ENCODE measurements at regions not wholly inside any gene's neighbourhood (a gene's known extent, or its start where the extent isn't known, plus 50 kb on each side); places are given as distances from the start of the nearest gene placed in this dataset.

DNA sequence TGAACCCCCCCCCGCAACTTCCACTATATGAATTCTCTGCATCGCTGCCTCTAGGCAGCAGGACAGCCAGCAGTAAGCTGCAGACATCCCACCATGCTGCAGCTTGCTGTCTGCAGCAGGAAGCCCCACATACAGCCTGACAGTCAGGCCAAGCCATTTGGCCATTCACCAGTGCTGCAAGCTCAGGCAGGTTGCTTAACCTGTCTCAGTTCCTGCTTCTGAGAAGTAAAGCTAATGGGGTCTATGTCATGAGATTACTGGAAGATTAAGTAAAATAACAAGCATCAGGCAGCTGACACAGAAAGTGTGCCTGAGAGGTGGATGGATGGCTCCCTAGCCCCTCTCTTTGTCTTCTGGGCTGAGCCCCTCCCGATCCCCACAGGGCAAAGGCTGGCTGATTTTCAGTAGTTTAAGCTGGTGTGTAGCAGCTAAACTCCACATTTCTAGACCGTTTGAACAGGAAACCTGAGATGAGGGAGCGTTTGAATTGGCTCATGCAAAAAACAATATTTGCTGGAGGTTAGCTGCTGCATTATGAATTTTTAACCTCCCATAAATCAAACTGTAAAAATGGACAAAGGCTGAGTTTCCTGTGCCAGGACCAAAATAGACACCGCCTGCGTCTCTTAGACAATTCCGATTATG, 193.8 kb upstream of the ARL4C start:
- Histone ChIP-seq H2AFZ (ENCODE audit: control insufficient read depth, low read length) (peak overlapping the region; percentile 11), H3K4me1 (ENCODE audit: control insufficient read depth, extremely low read depth, insufficient read depth, low read length) (peaks cover 43% of the 10 kb centered on the region), H3K9me1 (ENCODE audit: control insufficient read depth, extremely low read depth, insufficient read depth, low read length) (no peaks in the 10 kb centered on the region), H3K27ac (ENCODE audit: control insufficient read depth, insufficient read depth, low read length) (no peak overlapping the region), H3K4me3 (ENCODE audit: control insufficient read depth in 2 of 3, extremely low read depth in 1 of 3, insufficient read depth in 2 of 3, low read depth in 1 of 3, low read length in 3 of 3) (peak overlapping the region in 2 of 3 experiments; percentile 0), H3K9me3 (ENCODE audit: control insufficient read depth, low read depth, low read length) (peaks cover 3% of the 10 kb centered on the region), H3K4me2 (ENCODE audit: control insufficient read depth, extremely low read depth, insufficient read depth, low read depth, low read length) (peak overlapping the region; percentile 43), H3K27me3 (ENCODE audit: control insufficient read depth, extremely low read depth, insufficient read depth, low read length) (no peaks in the 10 kb centered on the region), H3K79me2 (ENCODE audit: control insufficient read depth, insufficient read depth, low read length) (no peaks in the 10 kb centered on the region), H4K20me1 (ENCODE audit: control insufficient read depth, extremely low read depth, insufficient read depth, low read length) (no peaks in the 10 kb centered on the region), H3K36me3 (ENCODE audit: control insufficient read depth in 2 of 2, extremely low read depth in 1 of 2, insufficient read depth in 2 of 2, low read length in 2 of 2) (no peaks in the 10 kb centered on the region), H3K9ac (ENCODE audit: control insufficient read depth, extremely low read depth, insufficient read depth, low read length) (no peak overlapping the region)
- no peak for TF ChIP-seq EZH2 (IDR thresholded peaks at IDR 0.05; ENCODE audit: low read length)
- TF ChIP-seq, protein P1, sequence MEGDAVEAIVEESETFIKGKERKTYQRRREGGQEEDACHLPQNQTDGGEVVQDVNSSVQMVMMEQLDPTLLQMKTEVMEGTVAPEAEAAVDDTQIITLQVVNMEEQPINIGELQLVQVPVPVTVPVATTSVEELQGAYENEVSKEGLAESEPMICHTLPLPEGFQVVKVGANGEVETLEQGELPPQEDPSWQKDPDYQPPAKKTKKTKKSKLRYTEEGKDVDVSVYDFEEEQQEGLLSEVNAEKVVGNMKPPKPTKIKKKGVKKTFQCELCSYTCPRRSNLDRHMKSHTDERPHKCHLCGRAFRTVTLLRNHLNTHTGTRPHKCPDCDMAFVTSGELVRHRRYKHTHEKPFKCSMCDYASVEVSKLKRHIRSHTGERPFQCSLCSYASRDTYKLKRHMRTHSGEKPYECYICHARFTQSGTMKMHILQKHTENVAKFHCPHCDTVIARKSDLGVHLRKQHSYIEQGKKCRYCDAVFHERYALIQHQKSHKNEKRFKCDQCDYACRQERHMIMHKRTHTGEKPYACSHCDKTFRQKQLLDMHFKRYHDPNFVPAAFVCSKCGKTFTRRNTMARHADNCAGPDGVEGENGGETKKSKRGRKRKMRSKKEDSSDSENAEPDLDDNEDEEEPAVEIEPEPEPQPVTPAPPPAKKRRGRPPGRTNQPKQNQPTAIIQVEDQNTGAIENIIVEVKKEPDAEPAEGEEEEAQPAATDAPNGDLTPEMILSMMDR (optimal IDR thresholded peaks at IDR 0.05 in 1 of 3, IDR thresholded peaks at IDR 0.05 in 1 of 3, conservative IDR thresholded peaks at IDR 0.05 in 1 of 3; ENCODE audit: extremely low read depth in 1 of 3, insufficient read depth in 2 of 3, low read length in 3 of 3), result no peak
- FAIRE-seq (peak; percentile 83), DNase-seq (ENCODE audit: low read depth, low spot score) (no peak)
- dilution Hi-C loops (cut with MboI; ENCODE audit: extremely low pct_ligation_motif_present, low sequenced_read_pairs), result no loop called here

DNA sequence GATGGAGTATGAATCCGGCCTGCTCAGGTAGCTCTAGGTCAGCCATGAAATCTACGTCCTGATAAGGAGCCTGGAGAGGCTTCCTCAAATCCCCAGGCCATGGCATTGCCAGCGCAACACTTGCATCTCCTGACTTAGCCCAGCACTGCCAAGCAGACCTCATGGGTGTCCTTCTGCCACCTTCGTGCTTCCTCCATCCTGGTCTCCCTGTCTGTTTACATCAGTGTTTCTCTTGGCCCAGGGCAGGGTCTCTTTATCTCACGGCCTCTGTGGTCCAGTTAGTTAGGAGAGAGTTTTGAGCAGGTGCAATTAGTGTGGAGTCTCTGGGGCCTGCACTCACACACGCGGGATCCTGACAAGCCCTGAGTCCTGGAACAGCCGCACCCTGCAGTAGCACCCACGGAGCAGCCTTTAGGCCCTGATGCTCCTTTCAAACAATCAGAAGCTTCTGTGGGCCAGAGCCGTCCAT, 193.1 kb upstream of the ARL4C start:
- H2AFZ ChIP-seq (ENCODE audit: control insufficient read depth, low read length), result peak overlapping the region; percentile 11
- no peak overlapping the region for H3K4me2 ChIP-seq (ENCODE audit: control insufficient read depth, extremely low read depth, insufficient read depth, low read depth, low read length)
- no peak for DNase-seq (ENCODE audit: low read depth, low spot score)

More for the DNA sequence above, 193.1 kb upstream of the ARL4C start:
- Histone ChIP-seq H3K9me3 (ENCODE audit: control insufficient read depth, low read depth, low read length) (peaks cover 3% of the 10 kb centered on the region), H3K4me3 (ENCODE audit: control insufficient read depth in 2 of 3, extremely low read depth in 1 of 3, insufficient read depth in 2 of 3, low read depth in 1 of 3, low read length in 3 of 3) (no peak overlapping the region), H3K27ac (ENCODE audit: control insufficient read depth, insufficient read depth, low read length) (no peak overlapping the region), H3K79me2 (ENCODE audit: control insufficient read depth, insufficient read depth, low read length) (no peaks in the 10 kb centered on the region), H3K9ac (ENCODE audit: control insufficient read depth, extremely low read depth, insufficient read depth, low read length) (no peak overlapping the region), H3K4me1 (ENCODE audit: control insufficient read depth, extremely low read depth, insufficient read depth, low read length) (peaks cover 50% of the 10 kb centered on the region), H4K20me1 (ENCODE audit: control insufficient read depth, extremely low read depth, insufficient read depth, low read length) (no peaks in the 10 kb centered on the region), H3K9me1 (ENCODE audit: control insufficient read depth, extremely low read depth, insufficient read depth, low read length) (no peaks in the 10 kb centered on the region), H3K27me3 (ENCODE audit: control insufficient read depth, extremely low read depth, insufficient read depth, low read length) (no peaks in the 10 kb centered on the region), H3K36me3 (ENCODE audit: control insufficient read depth in 2 of 2, extremely low read depth in 1 of 2, insufficient read depth in 2 of 2, low read length in 2 of 2) (no peaks in the 10 kb centered on the region)
- no peak for FAIRE-seq
- no peak for TF ChIP-seq EZH2 (IDR thresholded peaks at IDR 0.05; ENCODE audit: low read length)
- TF ChIP-seq, protein P1 (optimal IDR thresholded peaks at IDR 0.05 in 1 of 3, IDR thresholded peaks at IDR 0.05 in 1 of 3, conservative IDR thresholded peaks at IDR 0.05 in 1 of 3; ENCODE audit: extremely low read depth in 1 of 3, insufficient read depth in 2 of 3, low read length in 3 of 3), result no peak
- dilution Hi-C loops (cut with MboI; ENCODE audit: extremely low pct_ligation_motif_present, low sequenced_read_pairs), result no loop called here

All from keratinocyte (primary cell).